Activated CD4-positive, alpha-beta memory T cell treated with anti-CD3 and anti-CD28 coated beads for 36 hours (primary cell): ENCODE measurements at regions not wholly inside any gene's neighbourhood (a gene's known extent, or its start where the extent isn't known, plus 50 kb on each side); places are given as distances from the start of the nearest gene placed in this dataset.
A peak's percentile ranks its signal among the peaks of the same experiment; 100 is the strongest.

Experiments
- CTCF ChIA-PET: fragments of 350-600 bp; sonication (Branson Sonifier 250); formaldehyde crosslinking; loops from one replicate; lab custom pipeline; 2021; ENCODE audit warnings: antibody characterized with exemption, inconsistent platforms; lab: Charles Lee
- POLR2A ChIA-PET: fragments of 350-600 bp; sonication (Branson Sonifier 250); formaldehyde crosslinking; loops from one replicate; lab custom pipeline; 2021; ENCODE audit warnings: antibody characterized with exemption; lab: Charles Lee
- DNase-seq: peaks from one replicate; pipeline ENCODE4 v3.0.0-alpha.2; 2020
- H3K27ac Mint-ChIP-seq: one replicate; pipeline ENCODE4 v1.8.0; 2021; ENCODE audit warnings: mixed read lengths
- H3K27me3 Mint-ChIP-seq: one replicate; pipeline ENCODE4 v1.8.0; 2021; ENCODE audit warnings: mixed read lengths
- H3K36me3 Mint-ChIP-seq: one replicate; pipeline ENCODE4 v1.8.0; 2021; ENCODE audit warnings: mixed read lengths
- H3K4me1 Mint-ChIP-seq: one replicate; pipeline ENCODE4 v1.8.0; 2021; ENCODE audit warnings: low read depth, mixed read lengths
- H3K4me3 Mint-ChIP-seq: one replicate; pipeline ENCODE4 v1.8.0; 2021; ENCODE audit warnings: mild to moderate bottlenecking, mixed read lengths
- H3K9me3 Mint-ChIP-seq: one replicate; pipeline ENCODE4 v1.8.0; 2021; ENCODE audit warnings: mixed read lengths
- intact Hi-C: fragments of 100-400 bp; cut with micrococcal nuclease; formaldehyde crosslinking; loops from one replicate; pipeline ENCODE4 v1.15.1; 2023

- intact Hi-C loops, result no loop called here
- no peak overlapping the region for H3K27ac Mint-ChIP-seq
- CTCF ChIA-PET, result no interaction called here
- H3K4me1 Mint-ChIP-seq, result no peaks in the 10 kb centered on the region
- no peaks in the 10 kb centered on the region for H3K36me3 Mint-ChIP-seq
- H3K4me3 Mint-ChIP-seq, result no peak overlapping the region
- H3K27me3 Mint-ChIP-seq, result peaks cover 4% of the 10 kb centered on the region
- DNase-seq, result no peak
- POLR2A ChIA-PET, result no interaction called here
- H3K9me3 Mint-ChIP-seq, result no peaks in the 10 kb centered on the region
Measured at GRCh38 chr2:15045054-15045453, 412.5 kb downstream of the LRATD1 start.

- CTCF ChIA-PET, result no interaction called here
Measured at GRCh38 chr2:15047184-15047583, 414.7 kb downstream of the LRATD1 start.

GRCh38 chr2:15048000-15048399 lies 415.5 kb downstream of the LRATD1 start:
- no peak for DNase-seq
- POLR2A ChIA-PET, result no interaction called here
- no peaks in the 10 kb centered on the region for H3K9me3 Mint-ChIP-seq
- no peak overlapping the region for H3K27ac Mint-ChIP-seq
- CTCF ChIA-PET, result no interaction called here
- no peaks in the 10 kb centered on the region for H3K27me3 Mint-ChIP-seq
- no peaks in the 10 kb centered on the region for H3K36me3 Mint-ChIP-seq
- no peak overlapping the region for H3K4me3 Mint-ChIP-seq
- no peaks in the 10 kb centered on the region for H3K4me1 Mint-ChIP-seq
- intact Hi-C loops, result no loop called here

More at GRCh38 chr2:15047184-15047583, 414.7 kb downstream of the LRATD1 start:
- Mint-ChIP-seq H3K9me3 (no peaks in the 10 kb centered on the region), H3K36me3 (no peaks in the 10 kb centered on the region), H3K4me1 (no peaks in the 10 kb centered on the region), H3K4me3 (no peak overlapping the region), H3K27ac (no peak overlapping the region), H3K27me3 (no peaks in the 10 kb centered on the region)
- intact Hi-C loops, result no loop called here
- POLR2A ChIA-PET, result no interaction called here
- DNase-seq, result no peak

- no peak overlapping the region for H3K4me3 Mint-ChIP-seq
- intact Hi-C loops, result no loop called here
- ChIA-PET CTCF (no interaction called here), POLR2A (no interaction called here)
- H3K4me1 Mint-ChIP-seq, result no peaks in the 10 kb centered on the region
- H3K27me3 Mint-ChIP-seq, result no peaks in the 10 kb centered on the region
- no peak for DNase-seq
- no peaks in the 10 kb centered on the region for H3K9me3 Mint-ChIP-seq
- no peak overlapping the region for H3K27ac Mint-ChIP-seq
- H3K36me3 Mint-ChIP-seq, result no peaks in the 10 kb centered on the region
Measured at GRCh38 chr2:15049096-15049993, 416.8 kb downstream of the LRATD1 start.

- Mint-ChIP-seq H3K4me1 (no peaks in the 10 kb centered on the region), H3K36me3 (no peaks in the 10 kb centered on the region), H3K27ac (no peak overlapping the region), H3K9me3 (no peaks in the 10 kb centered on the region), H3K4me3 (no peak overlapping the region), H3K27me3 (peaks cover 5% of the 10 kb centered on the region)
- ChIA-PET CTCF (no interaction called here), POLR2A (no interaction called here)
- no peak for DNase-seq
- intact Hi-C loops, result loop anchor here (10.0 kb wide), 1 partner anchor 104 kb away; no protein-coding TSS in a partner anchor
Measured at GRCh38 chr2:15050483-15050882, 418.0 kb downstream of the LRATD1 start.

GRCh38 chr2:15053542-15053941 lies 421.0 kb downstream of the LRATD1 start:
- Mint-ChIP-seq H3K27me3 (peaks cover 6% of the 10 kb centered on the region), H3K4me1 (no peaks in the 10 kb centered on the region), H3K9me3 (no peaks in the 10 kb centered on the region), H3K36me3 (no peaks in the 10 kb centered on the region), H3K27ac (no peak overlapping the region), H3K4me3 (no peak overlapping the region)
- ChIA-PET CTCF (no interaction called here), POLR2A (no interaction called here)
- intact Hi-C loops, result loop anchor here (10.0 kb wide), 1 partner anchor 101 kb away; no protein-coding TSS in a partner anchor
- no peak for DNase-seq

- CTCF ChIA-PET, result interaction anchor here (0.6 to 1.6 kb wide), 7 partner anchors 18 to 791 kb away, joined by 3 to 6 read pairs (median 3); no protein-coding TSS in a partner anchor
- POLR2A ChIA-PET, result no interaction called here
- Mint-ChIP-seq H3K4me1 (no peaks in the 10 kb centered on the region), H3K27ac (no peak overlapping the region), H3K27me3 (peaks cover 13% of the 10 kb centered on the region), H3K9me3 (no peaks in the 10 kb centered on the region), H3K4me3 (no peak overlapping the region), H3K36me3 (no peaks in the 10 kb centered on the region)
- intact Hi-C loops, result loop anchor here (10.0 kb wide), 1 partner anchor 97 kb away; no protein-coding TSS in a partner anchor
- DNase-seq, result peak; percentile 29
Measured at GRCh38 chr2:15058015-15058720, 425.7 kb downstream of the LRATD1 start.

GRCh38 chr2:15058721-15059157 lies 426.2 kb downstream of the LRATD1 start:
- CTCF ChIA-PET, result interaction anchor here (0.6 to 1.6 kb wide), 7 partner anchors 19 to 791 kb away, joined by 3 to 6 read pairs (median 3); no protein-coding TSS in a partner anchor
- no peak overlapping the region for H3K4me3 Mint-ChIP-seq
- H3K27ac Mint-ChIP-seq, result no peak overlapping the region
- H3K4me1 Mint-ChIP-seq, result no peaks in the 10 kb centered on the region
- no peak for DNase-seq
- POLR2A ChIA-PET, result no interaction called here
- intact Hi-C loops, result loop anchor here (10.0 kb wide), 1 partner anchor 96 kb away; no protein-coding TSS in a partner anchor
- no peaks in the 10 kb centered on the region for H3K36me3 Mint-ChIP-seq
- H3K9me3 Mint-ChIP-seq, result peaks cover 3% of the 10 kb centered on the region
- peaks cover 16% of the 10 kb centered on the region for H3K27me3 Mint-ChIP-seq

- ChIA-PET POLR2A (no interaction called here), CTCF (interaction anchor here (0.5 kb wide), 1 partner anchor 26 kb away, joined by 4 read pairs; no protein-coding TSS in a partner anchor)
- DNase-seq, result no peak
- Mint-ChIP-seq H3K4me3 (no peak overlapping the region), H3K27me3 (peaks cover 14% of the 10 kb centered on the region), H3K4me1 (no peaks in the 10 kb centered on the region), H3K27ac (no peak overlapping the region), H3K9me3 (peaks cover 3% of the 10 kb centered on the region), H3K36me3 (no peaks in the 10 kb centered on the region)
- intact Hi-C loops, result loop anchor here (10.0 kb wide), 1 partner anchor 95 kb away; no protein-coding TSS in a partner anchor
Measured at GRCh38 chr2:15059870-15060512, 427.5 kb downstream of the LRATD1 start.

GRCh38 chr2:15061268-15061667 lies 428.8 kb downstream of the LRATD1 start:
- H3K27ac Mint-ChIP-seq, result no peak overlapping the region
- H3K36me3 Mint-ChIP-seq, result no peaks in the 10 kb centered on the region
- ChIA-PET POLR2A (no interaction called here), CTCF (no interaction called here)
- no peaks in the 10 kb centered on the region for H3K4me1 Mint-ChIP-seq
- no peak for DNase-seq
- peaks cover 10% of the 10 kb centered on the region for H3K27me3 Mint-ChIP-seq
- peaks cover 6% of the 10 kb centered on the region for H3K9me3 Mint-ChIP-seq
- H3K4me3 Mint-ChIP-seq, result no peak overlapping the region
- intact Hi-C loops, result no loop called here

GRCh38 chr2:15066138-15066537 lies 433.6 kb downstream of the LRATD1 start:
- no peaks in the 10 kb centered on the region for H3K4me1 Mint-ChIP-seq
- no peak overlapping the region for H3K4me3 Mint-ChIP-seq
- ChIA-PET CTCF (no interaction called here), POLR2A (no interaction called here)
- no peaks in the 10 kb centered on the region for H3K36me3 Mint-ChIP-seq
- H3K27ac Mint-ChIP-seq, result no peak overlapping the region
- peaks cover 6% of the 10 kb centered on the region for H3K9me3 Mint-ChIP-seq
- H3K27me3 Mint-ChIP-seq, result peaks cover 9% of the 10 kb centered on the region
- DNase-seq, result no peak
- intact Hi-C loops, result no loop called here

- H3K4me1 Mint-ChIP-seq, result no peaks in the 10 kb centered on the region
- no peak overlapping the region for H3K27ac Mint-ChIP-seq
- no peak for DNase-seq
- H3K4me3 Mint-ChIP-seq, result no peak overlapping the region
- no peaks in the 10 kb centered on the region for H3K36me3 Mint-ChIP-seq
- intact Hi-C loops, result no loop called here
- POLR2A ChIA-PET, result no interaction called here
- CTCF ChIA-PET, result no interaction called here
- peaks cover 4% of the 10 kb centered on the region for H3K27me3 Mint-ChIP-seq
- H3K9me3 Mint-ChIP-seq, result peaks cover 4% of the 10 kb centered on the region
Measured at GRCh38 chr2:15069149-15069548, 436.6 kb downstream of the LRATD1 start.
